Natural killer cell (primary cell): ENCODE measurements at regions not wholly inside any gene's neighbourhood (a gene's known extent, or its start where the extent isn't known, plus 50 kb on each side); places are given as distances from the start of the nearest gene placed in this dataset.

Experiments used
- ATAC-seq, 3 donors: fragments of 150-1000 bp in 2 of 3; fragments of 200-7000 bp in 1 of 3; cut with Tn5 transposase; 1 replicate in 1 of 3; 2 replicates in 2 of 3; pipeline ENCODE4 v1.10.0; 2021; ENCODE audit warnings: mild to moderate bottlenecking in 2 of 3, moderate library complexity in 2 of 3
- DNase-seq, 2 donors: peaks; one replicate each; pipeline versions ENCODE4 v3.0.0 to v3.0.0-alpha.2; 2013 to 2021; ENCODE audit warnings: mixed read lengths in 1 of 2
- H3K27ac ChIP-seq: one replicate; pipeline ENCODE4 v1.5.1; 2013; ENCODE audit warnings: mild to moderate bottlenecking, low read length
- H3K27me3 ChIP-seq: one replicate; pipeline ENCODE4 v1.6.1; 2013; ENCODE audit warnings: low read length; ENCODE audit not compliant: control insufficient read depth, insufficient read depth
- H3K36me3 ChIP-seq: one replicate; pipeline ENCODE4 v1.6.1; 2013; ENCODE audit warnings: low read length; ENCODE audit not compliant: control insufficient read depth, insufficient read depth
- H3K4me1 ChIP-seq: one replicate; pipeline ENCODE4 v1.6.1; 2013; ENCODE audit warnings: low read length; ENCODE audit not compliant: control insufficient read depth, insufficient read depth
- H3K4me3 ChIP-seq: one replicate; pipeline ENCODE4 v1.5.1; 2013; ENCODE audit warnings: low read length
- H3K9me3 ChIP-seq: one replicate; pipeline ENCODE4 v1.6.1; 2013; ENCODE audit warnings: low read length; ENCODE audit not compliant: control insufficient read depth, insufficient read depth
- H3K27ac Mint-ChIP-seq, 2 donors: one replicate each; pipeline ENCODE4 v1.8.0; 2022; ENCODE audit warnings: mild to moderate bottlenecking in 2 of 2, mixed read lengths in 2 of 2, moderate library complexity in 1 of 2
- H3K27me3 Mint-ChIP-seq, 2 donors: one replicate each; pipeline ENCODE4 v1.8.0; 2022; ENCODE audit warnings: low read depth in 2 of 2, mixed read lengths in 2 of 2
- H3K36me3 Mint-ChIP-seq: one replicate; pipeline ENCODE4 v1.8.0; 2022; ENCODE audit warnings: mixed read lengths
- H3K4me1 Mint-ChIP-seq, 2 donors: one replicate each; pipeline ENCODE4 v1.8.0; 2022; ENCODE audit warnings: mixed read lengths in 2 of 2
- H3K4me3 Mint-ChIP-seq: one replicate; pipeline ENCODE4 v1.8.0; 2022; ENCODE audit warnings: mild to moderate bottlenecking, moderate library complexity, mixed read lengths
- H3K9me3 Mint-ChIP-seq, 2 donors: one replicate each; pipeline ENCODE4 v1.8.0; 2022; ENCODE audit warnings: mixed read lengths in 2 of 2
- WGBS: methylation state at CpG from one replicate; pipeline ENCODE4 v1.1.7; 2013; ENCODE audit warnings: missing lambda C conversion rate; ENCODE audit not compliant: insufficient coverage; 5-methylcytosine and 5-hydroxymethylcytosine counted together
- intact Hi-C: fragments of 100-400 bp; cut with micrococcal nuclease; formaldehyde crosslinking; loops from one replicate; pipeline ENCODE4 v1.14.2; 2022
- TF ChIP-seq, protein P1 (sequence below): fragments of 200-600 bp; IDR thresholded peaks from one replicate; pipeline ENCODE4 v1.8.0; 2022; ENCODE audit warnings: antibody characterized with exemption

DNA sequence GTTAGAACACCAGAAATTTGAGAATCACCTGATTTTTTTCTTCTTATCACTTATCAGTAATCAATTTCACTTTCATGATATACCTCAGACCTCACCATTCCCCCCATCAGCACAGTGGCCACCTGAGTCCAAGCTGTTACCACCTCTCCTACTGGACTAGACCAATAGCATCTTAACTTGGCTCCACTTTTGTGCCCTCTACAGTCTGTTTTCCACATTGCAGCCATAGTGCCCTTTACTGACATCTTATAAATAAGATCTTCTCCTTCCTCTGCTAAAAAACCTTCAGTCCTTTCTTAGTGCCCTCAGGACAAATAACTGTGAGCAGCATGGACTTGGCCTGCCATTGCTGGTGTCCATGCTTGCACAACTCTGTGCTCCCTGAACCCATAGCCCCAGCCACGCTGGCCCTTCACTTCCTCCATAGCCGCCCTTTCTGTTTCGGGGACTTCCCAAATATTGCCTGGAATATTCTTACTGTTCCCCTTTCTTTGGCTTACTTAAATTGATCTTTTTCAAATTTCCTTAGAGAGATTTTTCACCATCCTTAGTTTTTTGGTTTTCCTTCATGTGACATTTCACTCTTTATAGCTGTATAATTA is 380.8 kb downstream of the LMO7 start:
- no peaks in the 10 kb centered on the region for H3K9me3 Mint-ChIP-seq
- no peaks in the 10 kb centered on the region for H3K4me1 Mint-ChIP-seq
- TF ChIP-seq, protein P1, sequence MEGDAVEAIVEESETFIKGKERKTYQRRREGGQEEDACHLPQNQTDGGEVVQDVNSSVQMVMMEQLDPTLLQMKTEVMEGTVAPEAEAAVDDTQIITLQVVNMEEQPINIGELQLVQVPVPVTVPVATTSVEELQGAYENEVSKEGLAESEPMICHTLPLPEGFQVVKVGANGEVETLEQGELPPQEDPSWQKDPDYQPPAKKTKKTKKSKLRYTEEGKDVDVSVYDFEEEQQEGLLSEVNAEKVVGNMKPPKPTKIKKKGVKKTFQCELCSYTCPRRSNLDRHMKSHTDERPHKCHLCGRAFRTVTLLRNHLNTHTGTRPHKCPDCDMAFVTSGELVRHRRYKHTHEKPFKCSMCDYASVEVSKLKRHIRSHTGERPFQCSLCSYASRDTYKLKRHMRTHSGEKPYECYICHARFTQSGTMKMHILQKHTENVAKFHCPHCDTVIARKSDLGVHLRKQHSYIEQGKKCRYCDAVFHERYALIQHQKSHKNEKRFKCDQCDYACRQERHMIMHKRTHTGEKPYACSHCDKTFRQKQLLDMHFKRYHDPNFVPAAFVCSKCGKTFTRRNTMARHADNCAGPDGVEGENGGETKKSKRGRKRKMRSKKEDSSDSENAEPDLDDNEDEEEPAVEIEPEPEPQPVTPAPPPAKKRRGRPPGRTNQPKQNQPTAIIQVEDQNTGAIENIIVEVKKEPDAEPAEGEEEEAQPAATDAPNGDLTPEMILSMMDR: no peak
- WGBS: 84% methylated on average over 3 of the region's 3 CpGs
- H3K27ac Mint-ChIP-seq: no peak overlapping the region
- peak in 1 of 2 donors; percentile 38 for DNase-seq
- H3K27ac ChIP-seq: no peak overlapping the region
- no peaks in the 10 kb centered on the region for H3K4me1 ChIP-seq
- ATAC-seq: no peak
- H3K9me3 ChIP-seq: no peaks in the 10 kb centered on the region
- no peaks in the 10 kb centered on the region for H3K27me3 Mint-ChIP-seq
- no peak overlapping the region for H3K4me3 ChIP-seq
- H3K36me3 Mint-ChIP-seq: no peaks in the 10 kb centered on the region
- intact Hi-C loops: no loop called here
- no peaks in the 10 kb centered on the region for H3K27me3 ChIP-seq
- no peaks in the 10 kb centered on the region for H3K36me3 ChIP-seq
- no peak overlapping the region for H3K4me3 Mint-ChIP-seq

DNA sequence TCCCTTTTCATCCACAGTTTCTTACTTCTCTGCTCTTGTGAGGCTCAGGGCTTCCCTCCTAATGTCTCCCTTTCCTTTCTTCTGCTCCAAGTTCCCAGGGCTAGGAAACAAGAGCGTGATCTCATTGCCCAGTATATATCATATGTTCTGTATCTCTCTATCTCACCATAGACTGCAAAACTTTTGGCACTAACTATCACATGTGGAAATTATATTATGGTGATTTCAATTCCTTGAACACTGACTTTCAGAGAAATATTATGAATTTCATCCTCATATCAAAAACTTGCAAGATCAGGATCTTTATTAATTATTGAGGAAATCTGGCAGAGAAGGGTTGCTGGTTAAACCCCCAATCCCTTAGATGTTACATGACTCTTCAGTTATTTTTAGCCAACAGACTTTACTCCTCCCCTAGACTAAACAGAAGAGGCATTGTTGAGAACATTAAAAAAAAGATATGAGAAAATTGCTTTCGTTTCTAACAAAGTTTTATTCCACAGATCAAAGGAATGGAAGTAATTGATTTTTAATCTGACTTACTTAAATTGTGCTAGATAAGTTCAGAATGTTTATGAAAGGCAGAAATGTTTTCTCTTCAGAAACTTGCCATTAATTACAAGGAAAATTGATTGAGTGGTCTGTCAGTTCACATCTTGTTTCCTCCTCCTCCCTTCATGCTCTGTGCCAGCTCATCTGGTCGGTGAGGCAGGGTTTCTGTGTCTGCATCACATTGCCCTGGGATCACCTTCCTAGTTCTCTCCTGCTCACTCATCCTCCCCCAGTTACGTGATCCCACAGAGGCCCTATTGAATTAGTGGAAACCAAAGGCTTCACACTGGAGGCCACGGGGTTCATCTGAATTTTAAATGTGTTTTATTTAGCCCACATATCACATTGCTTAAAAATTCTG is 378.5 kb downstream of the LMO7 start:
- H3K27me3 Mint-ChIP-seq: no peaks in the 10 kb centered on the region
- DNase-seq (no peak), ATAC-seq (no peak)
- Histone ChIP-seq H3K36me3 (no peaks in the 10 kb centered on the region), H3K27ac (no peak overlapping the region), H3K27me3 (no peaks in the 10 kb centered on the region), H3K9me3 (no peaks in the 10 kb centered on the region), H3K4me3 (no peak overlapping the region), H3K4me1 (no peaks in the 10 kb centered on the region)
- TF ChIP-seq, protein P1: no peak
- intact Hi-C loops: no loop called here
- H3K36me3 Mint-ChIP-seq: no peaks in the 10 kb centered on the region
- H3K4me1 Mint-ChIP-seq: no peaks in the 10 kb centered on the region
- WGBS: 66% methylated on average over 4 of the region's 5 CpGs
- H3K27ac Mint-ChIP-seq: no peak overlapping the region
- H3K4me3 Mint-ChIP-seq: no peak overlapping the region
- H3K9me3 Mint-ChIP-seq: no peaks in the 10 kb centered on the region

DNA sequence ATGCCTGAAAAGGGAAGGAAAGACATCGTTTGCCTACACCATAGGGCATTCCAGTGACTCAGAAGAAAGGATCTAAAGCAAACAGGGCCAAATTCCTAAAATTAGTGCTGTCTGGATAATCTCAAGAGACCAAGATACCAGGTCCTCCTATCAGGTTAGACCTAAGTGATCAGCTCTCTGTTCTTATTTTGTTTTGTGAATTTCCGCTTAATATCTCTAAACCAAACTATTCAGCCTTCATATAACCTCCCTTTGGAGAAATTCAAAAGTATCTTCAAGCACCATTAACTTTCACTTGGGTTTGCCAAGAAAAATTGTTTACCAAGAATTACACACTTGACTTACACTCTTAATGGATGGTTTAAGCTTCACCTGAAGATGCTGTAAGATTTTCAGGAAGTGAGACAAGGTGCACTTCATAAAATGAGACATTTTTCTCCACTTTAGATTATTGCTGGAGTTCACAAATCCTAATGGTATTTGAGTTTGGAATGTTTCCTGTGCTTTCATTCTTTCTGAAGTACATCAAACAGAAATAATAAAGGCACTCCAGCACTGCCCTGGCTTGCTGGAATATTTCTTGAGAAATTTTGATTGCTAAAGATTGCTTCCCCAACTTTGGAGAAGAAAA is 376.1 kb downstream of the LMO7 start:
- no peaks in the 10 kb centered on the region for H3K9me3 ChIP-seq
- WGBS: 73% methylated on average over 2 of the region's 2 CpGs
- no peaks in the 10 kb centered on the region for H3K36me3 ChIP-seq
- H3K4me3 ChIP-seq: no peak overlapping the region
- H3K27ac Mint-ChIP-seq: no peak overlapping the region
- intact Hi-C loops: no loop called here
- ATAC-seq (no peak), DNase-seq (no peak)
- no peaks in the 10 kb centered on the region for H3K4me1 Mint-ChIP-seq
- no peaks in the 10 kb centered on the region for H3K4me1 ChIP-seq
- H3K4me3 Mint-ChIP-seq: no peak overlapping the region
- H3K9me3 Mint-ChIP-seq: no peaks in the 10 kb centered on the region
- TF ChIP-seq, protein P1: no peak
- no peaks in the 10 kb centered on the region for H3K27me3 Mint-ChIP-seq
- no peak overlapping the region for H3K27ac ChIP-seq
- H3K27me3 ChIP-seq: no peaks in the 10 kb centered on the region
- H3K36me3 Mint-ChIP-seq: no peaks in the 10 kb centered on the region
